HG02885 (cell line): ENCODE measurements at regions not wholly inside any gene's neighbourhood (a gene's known extent, or its start where the extent isn't known, plus 50 kb on each side); places are given as distances from the start of the nearest gene placed in this dataset.

Experiments used
- ATAC-seq: cut with Tn5 transposase; IDR thresholded peaks from one replicate; pipeline ENCODE4 v1.9.1; 2021; ENCODE audit warnings: mild to moderate bottlenecking; ENCODE audit not compliant: unreplicated experiment, poor library complexity

DNA sequence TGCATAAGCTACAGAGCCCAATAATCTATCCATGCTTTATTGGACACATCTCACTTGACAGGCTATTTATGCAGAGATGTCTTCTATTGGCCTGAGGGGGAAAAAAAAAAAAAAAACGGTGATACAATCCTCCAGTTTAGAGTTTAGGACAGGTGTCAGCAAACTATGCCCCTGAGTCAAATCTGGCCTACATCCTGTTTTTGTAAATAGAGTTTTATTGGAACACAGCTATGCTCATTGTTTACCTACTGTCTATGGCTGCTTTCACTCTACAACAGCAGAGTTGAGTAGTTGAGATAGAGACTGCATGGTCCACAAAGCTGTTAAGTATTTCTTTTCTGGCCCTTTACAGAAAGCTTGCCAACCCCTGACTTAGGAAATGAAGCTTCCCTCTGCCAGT, 403.1 kb downstream of the C12orf75 start:
- ATAC-seq: no peak

DNA sequence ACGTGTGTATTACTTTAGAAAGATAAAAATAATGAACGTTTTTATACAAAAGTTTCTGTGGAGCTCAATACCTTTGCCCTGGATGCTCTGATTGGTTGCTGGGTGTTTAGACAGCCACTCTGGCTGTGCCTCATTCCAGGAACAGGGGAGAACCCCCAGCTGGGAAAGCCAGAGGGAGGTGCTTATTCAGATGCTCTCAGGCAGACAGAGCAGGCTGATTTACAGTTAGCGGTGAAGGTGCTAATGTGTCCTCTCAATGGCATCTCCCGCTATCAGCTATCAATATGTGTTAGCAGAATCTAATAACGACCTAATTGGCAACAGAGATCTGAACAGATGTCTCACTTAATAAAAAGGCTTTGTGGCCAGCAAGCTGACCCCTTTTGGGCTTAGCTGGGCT, 402.3 kb downstream of the NUAK1 start:
- ATAC-seq: no peak

DNA sequence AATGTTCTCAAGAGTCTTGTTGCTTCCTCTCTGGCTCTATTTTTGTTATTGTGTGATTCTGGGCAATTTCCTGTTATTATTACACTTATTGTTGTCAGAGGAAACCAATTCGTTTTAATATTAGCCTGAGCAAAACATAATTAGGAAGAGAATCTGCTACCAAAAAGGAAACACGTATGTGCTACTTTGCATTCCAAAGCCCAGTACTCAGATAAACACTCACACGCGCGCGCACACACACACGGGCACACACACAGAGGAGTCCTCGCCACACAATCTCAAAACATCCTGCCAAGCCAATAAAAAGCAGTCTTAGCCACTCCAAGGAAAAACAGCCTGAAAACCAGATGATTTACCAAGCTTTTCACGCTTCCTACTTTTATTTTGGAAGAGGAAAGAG, 400.7 kb downstream of the NUAK1 start:
- no peak for ATAC-seq

DNA sequence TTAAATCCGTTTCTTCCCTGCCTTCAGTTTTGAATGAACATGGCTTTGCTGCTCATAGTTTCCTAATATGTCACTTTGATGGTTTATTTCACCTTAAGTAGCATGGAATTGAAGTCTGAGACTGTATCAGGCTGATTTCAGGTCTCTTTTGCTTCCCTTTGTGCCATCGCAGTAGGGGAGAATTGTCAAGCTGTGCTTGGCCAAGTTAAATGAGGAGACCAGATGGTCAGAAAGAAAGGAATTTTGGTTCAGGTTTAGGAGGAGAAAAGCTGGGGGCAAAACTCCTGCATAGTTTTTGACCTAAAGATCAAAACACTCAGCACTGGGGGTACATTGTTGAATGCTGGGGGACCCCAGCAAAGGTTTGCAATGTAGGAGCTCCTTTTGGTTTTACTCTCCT, 398.4 kb downstream of the NUAK1 start:
- ATAC-seq: no peak

DNA sequence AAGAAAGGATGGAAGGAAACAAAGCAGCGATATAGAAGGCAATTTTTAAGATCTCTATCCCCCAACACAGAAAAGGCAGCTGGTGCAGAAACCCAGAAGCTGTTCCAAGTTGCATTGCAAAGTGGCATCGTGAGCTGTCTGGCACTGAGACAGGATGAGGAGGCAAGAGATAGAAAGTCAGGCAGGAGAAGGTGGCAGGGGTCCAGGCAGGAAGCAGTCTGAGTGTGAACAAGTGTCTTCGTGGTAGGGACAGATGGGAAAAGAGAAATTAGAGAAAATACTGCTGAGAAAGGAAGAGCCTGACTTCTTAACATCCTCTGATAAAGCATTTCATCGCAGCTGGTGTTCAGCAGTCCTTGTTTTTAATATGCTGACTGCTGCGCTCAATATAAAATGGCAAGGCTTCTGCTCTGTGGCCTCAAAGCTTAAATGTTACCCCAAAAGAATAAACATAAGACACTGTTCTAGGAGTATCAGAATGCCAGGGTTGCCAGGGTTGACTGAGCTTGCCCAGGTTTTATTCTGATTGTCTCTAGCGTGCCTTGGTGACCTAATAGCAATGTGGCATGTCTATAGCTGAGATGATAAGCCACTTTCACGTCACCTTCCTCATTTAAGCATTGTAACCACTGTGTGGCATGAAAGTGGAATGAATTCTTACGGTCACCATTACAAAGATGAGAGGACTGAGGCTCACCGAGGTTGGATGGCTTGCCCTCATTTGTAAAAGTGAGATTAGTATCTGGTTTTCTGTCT, 397.6 kb downstream of the NUAK1 start:
- no peak for ATAC-seq

DNA sequence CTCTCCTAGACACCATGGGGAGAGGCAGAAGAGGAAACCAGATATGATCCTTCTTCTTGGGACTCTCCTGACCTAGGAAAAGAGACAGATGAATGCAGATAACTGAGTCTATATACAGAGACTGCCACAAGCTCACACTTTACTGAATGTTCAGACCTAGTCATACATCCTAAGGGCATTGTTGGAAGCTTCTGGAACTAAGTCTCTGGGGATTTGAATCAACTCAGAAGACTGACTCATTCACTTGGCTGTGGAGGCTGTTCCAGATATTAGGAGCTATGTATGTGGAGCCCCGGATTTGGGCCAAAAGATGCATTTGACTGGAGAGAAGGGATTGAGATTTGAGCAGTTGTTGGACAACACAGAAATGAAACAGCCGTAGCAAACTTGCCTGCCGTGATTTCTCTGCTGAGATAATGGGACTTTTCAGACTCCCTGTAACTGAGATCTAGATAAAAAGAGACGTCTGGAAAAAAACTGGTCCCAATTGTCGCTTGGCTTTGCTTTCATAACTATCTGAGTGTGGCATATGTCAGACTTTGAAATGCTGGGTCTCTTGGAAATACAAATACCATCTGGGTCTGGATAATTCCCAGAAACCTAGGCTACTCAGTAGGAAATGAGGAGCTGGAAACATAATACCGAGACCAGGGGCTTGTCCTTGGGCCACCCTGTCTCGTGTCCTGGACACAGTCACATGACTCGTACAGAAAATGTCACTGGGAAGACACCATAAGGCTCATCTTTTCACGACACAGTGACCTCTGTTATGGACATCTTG, 396.8 kb downstream of the NUAK1 start:
- no peak for ATAC-seq

DNA sequence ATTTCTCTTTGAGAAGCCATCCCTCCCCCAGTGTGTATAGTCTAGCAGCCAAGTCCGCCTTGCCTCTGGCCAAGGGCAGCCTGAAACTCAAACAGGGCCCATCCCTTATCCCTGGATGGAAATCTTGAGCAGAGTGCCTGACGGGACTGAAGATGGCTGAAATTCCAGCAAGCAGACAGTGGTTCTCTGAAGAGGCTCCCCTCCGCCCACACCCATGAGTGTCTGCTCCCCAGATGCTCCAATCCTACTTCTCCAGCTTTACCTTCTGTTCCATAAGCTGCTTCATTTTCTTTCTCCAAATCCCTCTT, 396.2 kb downstream of the NUAK1 start:
- no peak for ATAC-seq

DNA sequence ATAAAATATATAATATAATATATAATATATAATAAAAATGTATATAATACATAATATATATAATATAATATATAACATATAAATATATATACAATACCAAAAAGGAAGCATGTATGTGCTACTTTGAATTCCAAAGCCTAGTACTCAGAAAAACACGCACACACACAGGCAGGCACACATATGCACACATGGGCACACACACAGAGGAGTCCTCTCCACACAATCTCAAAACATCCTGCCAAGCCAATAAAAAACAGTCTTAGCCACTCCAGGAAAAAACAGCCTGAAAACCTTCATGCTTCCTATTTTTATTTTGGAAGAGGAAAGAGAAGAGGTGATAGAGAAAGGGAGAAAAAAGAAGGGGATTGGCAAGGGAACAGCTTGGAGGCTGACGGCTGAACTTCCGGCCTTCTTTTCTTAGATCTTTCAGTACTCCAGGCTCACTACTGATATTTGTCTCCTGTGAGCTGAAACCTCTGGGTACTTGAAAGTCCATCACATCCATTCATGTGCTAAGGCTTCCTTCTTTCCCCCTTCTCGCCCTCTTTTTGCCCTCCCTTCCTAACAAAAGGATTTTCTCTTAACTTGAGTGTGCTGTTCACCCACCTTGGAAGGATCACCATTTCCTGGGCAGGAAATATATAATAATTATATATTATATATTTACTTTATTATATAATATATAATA, 394.2 kb downstream of the NUAK1 start:
- no peak for ATAC-seq

DNA sequence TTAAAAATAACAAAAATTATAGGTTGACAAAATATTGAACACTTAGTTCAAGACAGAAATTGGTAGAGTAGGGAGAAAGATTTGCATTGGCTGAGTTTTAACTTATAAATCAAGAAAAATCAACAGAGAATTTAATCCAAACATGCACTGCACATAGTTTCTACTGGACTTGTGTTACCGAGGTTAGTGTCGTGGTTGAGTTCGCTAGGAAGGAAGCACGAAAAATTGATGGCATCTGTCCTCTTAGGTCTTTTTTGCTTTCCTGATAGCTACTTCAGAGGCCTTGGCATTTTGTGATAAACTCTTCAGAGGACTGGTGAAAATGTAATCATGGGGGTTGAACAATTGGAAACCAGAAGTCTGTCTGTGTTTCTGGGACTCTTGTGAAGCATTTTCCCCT, 392.9 kb downstream of the NUAK1 start:
- ATAC-seq: no peak

DNA sequence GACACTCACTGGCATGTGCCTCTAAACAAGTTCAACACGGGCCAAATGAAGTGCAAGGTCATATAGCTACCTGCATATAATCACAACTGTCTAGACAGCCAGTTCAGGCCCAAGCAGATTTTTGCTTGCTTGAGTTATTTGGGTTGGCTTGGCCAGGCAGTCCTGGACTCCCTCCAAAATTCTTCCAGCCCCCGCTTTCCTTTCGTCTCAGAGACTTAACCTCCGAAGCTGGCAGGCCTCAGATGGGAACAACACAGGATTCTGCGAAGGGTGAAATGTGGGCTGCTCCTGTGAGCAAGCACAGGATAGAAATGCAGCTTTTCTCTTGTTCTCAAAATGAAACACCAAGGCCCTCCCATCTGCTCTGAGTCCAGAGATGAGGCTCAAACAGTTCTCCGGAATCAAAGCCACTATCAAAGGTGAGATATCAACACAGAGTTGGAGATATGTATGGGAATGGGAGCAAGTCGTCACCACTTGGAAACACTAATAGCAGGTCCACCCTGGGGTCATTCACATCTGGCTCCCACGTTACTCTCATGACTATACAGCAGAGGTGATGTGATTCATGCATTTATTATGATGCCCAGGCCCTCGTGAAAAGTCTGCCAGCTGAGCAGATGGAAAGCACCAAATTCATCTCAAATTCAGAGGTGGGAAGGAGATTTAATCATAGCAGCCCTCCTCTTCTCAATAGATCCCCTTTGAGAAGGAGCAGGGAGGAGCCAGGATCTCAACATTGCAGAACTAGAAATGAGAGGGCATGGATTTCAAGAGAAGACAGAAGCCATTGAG, 389.8 kb downstream of the NUAK1 start:
- no peak for ATAC-seq

DNA sequence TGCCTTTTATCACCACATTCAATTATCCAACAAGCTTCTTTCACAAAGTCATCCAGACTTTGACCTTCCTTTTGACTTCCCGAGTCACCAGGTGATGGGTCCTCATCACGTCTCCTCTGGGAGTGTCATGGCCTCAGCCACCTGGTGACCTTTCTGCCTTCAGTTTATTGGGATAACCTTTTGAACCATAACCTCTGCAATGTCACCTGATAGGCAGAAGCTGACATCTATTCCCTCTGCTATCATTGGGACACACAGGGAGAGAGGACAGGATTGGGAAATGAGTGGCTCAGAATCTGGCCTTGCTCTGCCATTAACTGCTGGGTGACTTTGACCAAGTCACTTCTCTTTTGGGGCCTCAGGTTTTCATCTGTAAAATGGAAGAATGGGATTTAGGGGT, 388.7 kb downstream of the NUAK1 start:
- no peak for ATAC-seq

DNA sequence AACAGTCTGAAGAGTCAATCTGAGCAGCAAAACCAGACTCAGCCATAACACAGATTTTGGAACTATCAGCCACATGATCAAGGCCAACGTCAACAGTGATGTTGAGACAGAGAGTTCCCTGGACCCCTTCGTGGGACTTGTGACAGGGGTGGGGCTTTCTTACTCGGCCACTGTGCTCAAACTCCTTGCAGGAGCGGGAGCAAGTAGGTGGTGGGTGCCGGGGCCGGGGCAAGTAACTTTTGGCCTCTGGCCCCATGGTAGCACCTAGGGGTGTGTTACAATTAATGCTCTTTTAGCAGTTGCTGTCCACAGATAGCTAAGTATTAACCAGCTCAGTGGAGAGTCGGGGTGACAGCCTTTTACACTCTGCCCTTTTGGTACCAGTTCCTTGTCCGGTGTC, 384.4 kb downstream of the NUAK1 start:
- ATAC-seq: no peak

DNA sequence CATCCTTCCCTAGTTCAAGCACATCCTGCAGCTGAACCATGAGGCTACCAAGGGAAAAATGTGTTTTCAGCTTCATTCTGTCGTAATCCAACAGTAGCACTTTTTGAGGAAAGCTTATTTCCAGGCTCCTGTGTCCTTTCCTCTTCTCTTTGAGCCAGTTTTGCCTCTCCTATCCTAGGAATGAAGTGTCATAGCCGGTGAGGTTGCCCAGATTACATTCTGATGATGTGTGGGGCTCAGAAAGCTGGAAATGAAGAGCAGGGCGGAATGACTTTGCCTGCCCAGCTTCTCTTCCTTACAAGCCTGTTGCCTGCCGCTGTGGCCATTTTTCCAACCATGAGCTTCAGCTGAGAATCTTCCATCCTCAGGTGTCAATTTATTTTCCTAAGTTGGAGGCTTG, 381.8 kb downstream of the NUAK1 start:
- ATAC-seq: no peak

DNA sequence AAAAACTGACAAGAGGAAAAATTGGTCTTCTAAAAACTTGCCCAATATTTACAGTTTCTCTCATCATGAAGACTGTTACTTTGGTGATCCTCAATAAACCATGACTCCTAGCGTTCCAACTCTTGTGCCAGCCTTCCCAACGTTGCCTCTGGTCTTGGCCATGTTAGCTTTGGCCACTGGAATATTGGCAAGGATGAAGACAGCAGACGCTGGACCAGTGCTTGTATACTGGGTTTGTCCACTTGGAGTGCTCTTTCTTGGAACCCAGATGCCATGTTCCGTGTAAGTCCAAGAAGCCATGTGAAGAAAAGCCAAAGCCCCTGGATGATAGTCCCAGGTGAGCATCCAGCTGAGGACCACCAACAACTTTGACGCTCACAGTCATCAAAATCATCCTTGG, 379.6 kb downstream of the NUAK1 start:
- ATAC-seq: no peak

DNA sequence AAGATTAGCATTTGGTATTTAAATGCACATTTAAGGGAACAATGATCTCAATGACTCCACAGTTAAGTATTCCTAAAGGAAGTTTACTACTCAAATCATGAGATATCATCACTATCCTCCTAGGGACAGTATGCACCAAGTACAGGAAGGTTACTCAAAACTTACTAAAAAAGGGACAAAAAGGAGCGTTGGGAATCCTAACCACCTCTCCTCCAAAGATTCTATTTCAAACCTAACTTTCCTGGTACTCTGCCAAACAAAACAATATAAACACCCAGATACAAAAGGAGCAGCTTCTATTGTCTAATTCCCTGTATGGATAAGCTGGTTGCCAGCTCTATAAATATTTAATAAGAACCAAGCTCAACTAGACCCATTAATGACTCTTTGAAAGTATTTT, 377.7 kb downstream of the NUAK1 start:
- ATAC-seq: no peak

DNA sequence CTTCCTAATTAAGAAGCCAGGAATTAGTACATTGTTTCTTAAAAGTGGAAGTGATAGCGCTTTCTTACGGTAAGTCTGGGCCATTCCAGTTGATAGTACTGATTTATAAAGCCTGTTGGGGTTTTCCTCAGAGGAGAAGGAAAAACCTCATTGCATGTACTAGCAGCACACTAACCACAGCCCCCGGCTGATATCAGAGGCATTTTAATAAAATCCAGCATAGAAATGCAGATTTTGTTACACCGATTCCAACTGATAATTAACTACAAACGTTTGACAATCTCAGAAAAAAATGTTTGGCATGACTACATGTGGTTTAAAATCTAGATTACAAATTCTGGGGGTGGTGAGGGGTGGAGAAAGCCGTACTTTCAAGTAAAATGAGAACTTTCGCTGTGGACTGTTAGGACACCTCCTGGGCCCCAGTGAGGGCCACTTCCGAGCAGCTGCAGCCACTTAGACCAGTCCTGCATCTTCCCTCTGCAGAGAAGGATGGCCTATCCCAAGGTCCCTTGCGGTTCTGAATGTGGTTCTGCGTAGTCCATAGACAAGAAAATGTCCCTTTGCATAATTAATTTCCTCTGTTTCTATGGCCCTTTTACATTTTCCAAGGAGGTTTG, 374.4 kb downstream of the NUAK1 start:
- no peak for ATAC-seq

DNA sequence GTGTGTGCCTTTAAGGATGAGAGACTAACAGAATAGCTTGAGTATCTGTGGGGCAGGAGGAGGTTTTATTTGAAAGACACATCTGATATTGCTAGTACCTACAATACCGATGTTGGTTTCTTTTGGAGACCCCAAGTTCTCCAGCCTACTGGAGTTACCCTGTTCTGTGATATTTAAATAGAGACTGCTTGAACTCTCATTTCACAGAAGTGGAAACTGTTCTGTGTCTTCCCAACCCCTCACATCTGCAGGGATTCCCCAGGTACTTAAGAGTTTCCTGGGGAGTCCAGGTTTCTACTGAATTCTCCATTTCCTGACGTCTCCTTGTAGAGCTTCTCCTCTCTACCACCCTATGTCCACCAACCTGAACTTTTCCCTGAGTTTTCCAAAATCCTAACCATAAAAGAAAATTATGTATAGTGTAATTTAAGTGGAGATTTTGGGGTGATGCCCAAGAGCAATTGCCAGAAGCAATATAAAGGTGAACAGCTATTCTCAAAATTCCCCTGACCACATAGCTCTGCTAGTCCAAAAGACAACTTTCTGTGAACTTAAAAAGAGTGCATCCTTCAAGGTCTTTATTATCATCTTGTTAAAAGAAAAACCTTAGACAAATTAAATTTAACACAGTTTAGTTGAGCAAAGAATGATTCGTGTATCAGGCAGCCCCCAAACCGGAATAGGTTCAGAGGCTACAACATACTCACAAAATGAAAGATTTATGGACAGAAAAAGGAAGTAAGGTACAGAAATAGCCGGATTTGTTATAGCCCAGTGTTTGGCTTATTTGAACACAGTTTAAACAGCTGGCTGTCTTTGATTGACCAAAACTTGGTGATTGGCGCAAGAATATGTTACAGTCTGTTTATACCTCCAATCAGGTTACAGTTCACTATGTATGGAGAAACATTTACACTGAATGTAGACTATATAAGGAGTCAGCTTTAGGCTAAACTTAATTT, 373.4 kb downstream of the NUAK1 start:
- no peak for ATAC-seq

DNA sequence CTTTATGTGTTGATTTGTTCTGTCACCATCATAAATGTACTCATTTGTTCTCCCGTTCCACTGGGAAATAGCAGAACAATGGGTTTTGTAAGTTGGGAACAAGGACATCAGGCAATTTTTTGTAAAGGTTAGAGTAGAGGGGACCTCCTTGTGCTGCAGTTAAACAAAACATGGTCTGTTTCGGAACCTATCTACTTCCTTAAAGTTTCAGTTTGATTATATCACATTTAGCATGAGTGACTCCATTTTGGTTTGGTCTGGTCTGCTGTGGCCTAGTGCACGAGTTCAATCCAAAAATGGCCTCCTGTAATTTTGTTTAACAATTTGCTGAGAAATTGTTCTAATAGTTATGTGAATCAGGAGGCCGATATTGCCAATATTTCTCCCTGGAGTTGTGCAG, 372.7 kb downstream of the NUAK1 start:
- no peak for ATAC-seq

DNA sequence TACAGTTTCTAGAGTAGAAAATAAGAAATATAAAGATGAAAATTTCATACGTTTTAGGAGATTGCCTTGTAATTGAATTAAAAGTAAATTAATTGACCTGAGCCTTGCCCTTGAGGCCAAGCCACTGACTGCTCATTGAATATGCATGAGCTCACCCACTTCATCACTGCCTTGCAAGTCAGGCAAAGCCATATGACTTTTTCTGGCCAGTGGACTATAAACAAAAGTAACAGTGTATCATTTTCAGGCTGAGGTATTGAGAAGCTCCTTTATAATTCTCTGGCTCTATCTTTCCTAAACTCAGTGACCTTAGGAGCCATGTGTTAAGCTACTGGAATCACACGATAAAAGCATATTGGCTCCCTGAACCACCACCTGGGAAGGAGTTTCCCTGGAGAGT, 369.3 kb downstream of the NUAK1 start:
- ATAC-seq: no peak
